ENCODE measurements at regions not wholly inside any gene's neighbourhood (a gene's known extent, or its start where the extent isn't known, plus 50 kb on each side); places are given as distances from the start of the nearest gene placed in this dataset.

DNA sequence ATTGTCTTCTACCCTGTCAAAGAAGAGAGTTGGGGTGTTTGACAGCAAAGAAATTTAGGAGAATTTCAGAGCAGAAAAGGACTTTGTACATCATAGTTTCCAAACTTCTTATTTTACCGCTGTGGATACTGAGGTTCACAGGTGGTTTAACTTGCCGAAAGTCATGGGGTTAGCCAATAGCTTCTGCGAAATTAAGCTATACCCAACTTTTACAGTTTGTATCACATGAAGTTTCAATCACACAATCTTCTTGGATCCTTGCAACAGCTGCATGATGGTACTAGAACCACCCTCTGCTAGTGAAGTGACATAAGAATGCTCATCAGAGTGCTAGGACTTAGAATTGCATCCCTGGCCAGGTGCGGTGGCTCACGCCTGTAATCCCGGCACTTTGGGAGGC lies 345.5 kb downstream of the CD83 start:
- Histone ChIP-seq H4K20me1 (ENCODE audit: control insufficient read depth, insufficient read depth, low read depth, low read length) (no peaks in the 10 kb centered on the region), H3K4me1 (ENCODE audit: control insufficient read depth, low read length) (no peaks in the 10 kb centered on the region), H3K36me3 (ENCODE audit: control insufficient read depth, low read length) (no peaks in the 10 kb centered on the region), H3K4me2 (ENCODE audit: low read length) (no peak overlapping the region), H3K27ac (ENCODE audit: low read depth, low read length) (no peak overlapping the region), H3K9me2 (replicated peaks; ENCODE audit: control insufficient read depth, low read length) (no peaks in the 10 kb centered on the region), H3K79me2 (ENCODE audit: control insufficient read depth, low read length) (no peaks in the 10 kb centered on the region), H3F3A (ENCODE audit: control insufficient read depth, insufficient read depth) (no peaks in the 10 kb centered on the region), H3K27me3 (ENCODE audit: control insufficient read depth, low read length) (0 out of 2 replicates have a peak, but pooled peaks cover 3% of the 10 kb centered on the region), H3K9me3 (ENCODE audit: control insufficient read depth, insufficient read depth, low read length) (no peaks in the 10 kb centered on the region), H3K4me3 (ENCODE audit: low read length) (no peak overlapping the region)
- TF ChIP-seq EZH2phosphoT487 (IDR thresholded peaks at IDR 0.05; ENCODE audit: borderline replicate concordance, low read length), result no peak
- TF ChIP-seq, protein P1, sequence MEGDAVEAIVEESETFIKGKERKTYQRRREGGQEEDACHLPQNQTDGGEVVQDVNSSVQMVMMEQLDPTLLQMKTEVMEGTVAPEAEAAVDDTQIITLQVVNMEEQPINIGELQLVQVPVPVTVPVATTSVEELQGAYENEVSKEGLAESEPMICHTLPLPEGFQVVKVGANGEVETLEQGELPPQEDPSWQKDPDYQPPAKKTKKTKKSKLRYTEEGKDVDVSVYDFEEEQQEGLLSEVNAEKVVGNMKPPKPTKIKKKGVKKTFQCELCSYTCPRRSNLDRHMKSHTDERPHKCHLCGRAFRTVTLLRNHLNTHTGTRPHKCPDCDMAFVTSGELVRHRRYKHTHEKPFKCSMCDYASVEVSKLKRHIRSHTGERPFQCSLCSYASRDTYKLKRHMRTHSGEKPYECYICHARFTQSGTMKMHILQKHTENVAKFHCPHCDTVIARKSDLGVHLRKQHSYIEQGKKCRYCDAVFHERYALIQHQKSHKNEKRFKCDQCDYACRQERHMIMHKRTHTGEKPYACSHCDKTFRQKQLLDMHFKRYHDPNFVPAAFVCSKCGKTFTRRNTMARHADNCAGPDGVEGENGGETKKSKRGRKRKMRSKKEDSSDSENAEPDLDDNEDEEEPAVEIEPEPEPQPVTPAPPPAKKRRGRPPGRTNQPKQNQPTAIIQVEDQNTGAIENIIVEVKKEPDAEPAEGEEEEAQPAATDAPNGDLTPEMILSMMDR (IDR thresholded peaks at IDR 0.05; ENCODE audit: low read depth, low read length, poor library complexity, severe bottlenecking), result no peak

DNA sequence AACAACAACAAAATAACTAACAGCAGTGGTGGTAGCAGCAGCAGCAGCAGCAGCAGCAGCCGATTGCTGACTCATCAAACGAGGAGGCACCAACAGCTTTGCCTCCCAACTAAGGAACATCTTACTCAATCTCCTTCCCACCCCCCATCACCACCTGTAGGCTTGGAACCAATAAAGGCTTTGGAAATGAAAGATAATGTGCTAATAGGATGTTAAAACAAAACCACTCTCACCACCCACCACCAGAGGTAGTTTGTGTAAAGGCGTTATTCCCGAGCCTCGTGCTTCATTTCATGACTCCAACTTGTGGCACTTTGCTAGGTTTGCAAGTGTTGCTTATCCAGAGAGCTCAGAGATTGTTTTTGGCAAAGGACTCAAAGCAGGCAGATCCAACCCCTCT lies 346.5 kb downstream of the CD83 start:
- H3K4me1 ChIP-seq (ENCODE audit: control insufficient read depth, low read length), result no peaks in the 10 kb centered on the region
- H3K4me2 ChIP-seq (ENCODE audit: low read length), result no peak overlapping the region
- no peaks in the 10 kb centered on the region for H3K9me2 ChIP-seq (replicated peaks; ENCODE audit: control insufficient read depth, low read length)
- H3K27me3 ChIP-seq (ENCODE audit: control insufficient read depth, low read length), result 0 out of 2 replicates have a peak, but pooled peaks cover 3% of the 10 kb centered on the region
- no peak for TF ChIP-seq EZH2phosphoT487 (IDR thresholded peaks at IDR 0.05; ENCODE audit: borderline replicate concordance, low read length)
- TF ChIP-seq, protein P1 (IDR thresholded peaks at IDR 0.05; ENCODE audit: low read depth, low read length, poor library complexity, severe bottlenecking), result no peak
- no peaks in the 10 kb centered on the region for H3K36me3 ChIP-seq (ENCODE audit: control insufficient read depth, low read length)
- no peaks in the 10 kb centered on the region for H4K20me1 ChIP-seq (ENCODE audit: control insufficient read depth, insufficient read depth, low read depth, low read length)
- no peaks in the 10 kb centered on the region; the same call in 1 of the 2 replicates for H3K9me3 ChIP-seq (ENCODE audit: control insufficient read depth, insufficient read depth, low read length)
- no peak overlapping the region for H3K27ac ChIP-seq (ENCODE audit: low read depth, low read length)
- no peaks in the 10 kb centered on the region for H3K79me2 ChIP-seq (ENCODE audit: control insufficient read depth, low read length)
- no peak overlapping the region for H3K4me3 ChIP-seq (ENCODE audit: low read length)
- H3F3A ChIP-seq (ENCODE audit: control insufficient read depth, insufficient read depth), result no peaks in the 10 kb centered on the region

DNA sequence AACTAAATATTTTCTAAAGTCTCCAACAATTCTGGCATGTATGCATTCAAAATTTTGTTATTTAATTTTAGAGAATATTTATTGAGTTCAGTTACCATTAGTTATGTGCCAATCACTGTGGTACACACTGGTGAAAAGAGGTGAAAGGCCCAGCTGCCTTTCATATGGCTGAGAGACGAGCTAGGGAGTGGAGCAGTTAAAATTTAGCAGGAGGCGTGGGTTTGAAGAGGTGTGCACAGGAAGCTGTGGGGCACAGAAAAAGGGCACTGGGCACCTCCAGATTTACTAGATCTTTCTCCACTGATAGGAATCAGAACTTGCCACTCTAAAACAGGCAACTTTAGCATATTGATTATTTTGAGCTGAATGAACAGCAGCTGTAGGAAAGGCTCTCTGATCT lies 347.1 kb downstream of the CD83 start:
- Histone ChIP-seq H3K9me2 (replicated peaks; ENCODE audit: control insufficient read depth, low read length) (no peaks in the 10 kb centered on the region), H3K27me3 (ENCODE audit: control insufficient read depth, low read length) (0 out of 2 replicates have a peak, but pooled peaks cover 3% of the 10 kb centered on the region), H4K20me1 (ENCODE audit: control insufficient read depth, insufficient read depth, low read depth, low read length) (no peaks in the 10 kb centered on the region), H3K4me1 (ENCODE audit: control insufficient read depth, low read length) (no peaks in the 10 kb centered on the region), H3K27ac (ENCODE audit: low read depth, low read length) (no peak overlapping the region), H3K9me3 (ENCODE audit: control insufficient read depth, insufficient read depth, low read length) (no peaks in the 10 kb centered on the region; the same call in 1 of the 2 replicates), H3K36me3 (ENCODE audit: control insufficient read depth, low read length) (no peaks in the 10 kb centered on the region), H3K4me3 (ENCODE audit: low read length) (no peak overlapping the region), H3K4me2 (ENCODE audit: low read length) (no peak overlapping the region), H3K79me2 (ENCODE audit: control insufficient read depth, low read length) (no peaks in the 10 kb centered on the region), H3F3A (ENCODE audit: control insufficient read depth, insufficient read depth) (no peaks in the 10 kb centered on the region)
- TF ChIP-seq, protein P1 (IDR thresholded peaks at IDR 0.05; ENCODE audit: low read depth, low read length, poor library complexity, severe bottlenecking), result no peak
- no peak for TF ChIP-seq EZH2phosphoT487 (IDR thresholded peaks at IDR 0.05; ENCODE audit: borderline replicate concordance, low read length)
